Stomach (tissue), 4 donors: ENCODE measurements at regions not wholly inside any gene's neighbourhood (a gene's known extent, or its start where the extent isn't known, plus 50 kb on each side); places are given as distances from the start of the nearest gene placed in this dataset.

Experiments used
- EP300 ChIP-seq: sonication (generic); formaldehyde crosslinking; IDR thresholded peaks from one replicate; pipeline ENCODE4 v1.6.1; 2017; ENCODE audit warnings: antibody characterized with exemption
- POLR2A ChIP-seq, 4 donors: fragments of 450-650 bp; IDR thresholded peaks; one replicate each; pipeline ENCODE4 v1.6.1; 2016; ENCODE audit warnings: antibody characterized with exemption in 4 of 4, control low read depth in 2 of 4, mild to moderate bottlenecking in 1 of 4, moderate library complexity in 1 of 4
- POLR2AphosphoS5 ChIP-seq, 3 donors: sonication (generic); formaldehyde crosslinking; IDR thresholded peaks; one replicate each; pipeline ENCODE4 v1.6.1; 2016; ENCODE audit warnings: antibody characterized with exemption in 3 of 3
- TF ChIP-seq, protein P1 (sequence below), 7 experiments: fragments of 450-650 bp in 4 of 7; fragments of 200-600 bp in 3 of 7; sonication (generic) in 3 of 7; IDR thresholded peaks; one replicate each; pipeline ENCODE4 v1.5.1; 2016 to 2019; ENCODE audit warnings: antibody characterized with exemption in 7 of 7, control low read depth in 2 of 7, mild to moderate bottlenecking in 1 of 7

DNA sequence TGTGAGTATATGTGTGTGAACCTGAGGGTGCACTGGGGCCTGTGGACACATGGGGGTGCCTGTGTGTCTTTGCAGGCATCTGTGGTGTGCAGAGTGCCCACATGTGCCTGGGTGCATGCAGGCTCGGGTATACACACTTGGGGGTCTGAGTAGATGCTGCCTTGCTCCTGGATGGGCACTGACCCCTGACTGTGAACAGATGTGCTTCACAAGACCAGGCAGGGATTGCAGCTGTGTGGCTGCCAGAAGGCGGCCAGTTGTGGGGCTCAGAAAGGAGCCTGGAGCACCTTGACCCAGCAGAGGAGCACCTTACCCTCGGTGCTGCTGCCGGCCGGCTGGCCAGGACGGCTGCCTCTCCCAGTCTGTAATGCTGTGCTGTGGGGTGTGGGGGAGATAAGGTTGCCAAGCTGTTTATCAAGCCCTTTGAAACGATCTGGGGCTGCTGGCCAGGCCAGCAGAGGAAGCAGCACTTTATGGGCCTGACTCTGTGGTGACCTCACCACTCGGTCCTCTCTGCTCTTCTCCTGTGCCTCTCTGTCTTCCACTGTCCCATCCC lies 55.5 kb upstream of the MRPS22 start:
- TF ChIP-seq, protein P1, sequence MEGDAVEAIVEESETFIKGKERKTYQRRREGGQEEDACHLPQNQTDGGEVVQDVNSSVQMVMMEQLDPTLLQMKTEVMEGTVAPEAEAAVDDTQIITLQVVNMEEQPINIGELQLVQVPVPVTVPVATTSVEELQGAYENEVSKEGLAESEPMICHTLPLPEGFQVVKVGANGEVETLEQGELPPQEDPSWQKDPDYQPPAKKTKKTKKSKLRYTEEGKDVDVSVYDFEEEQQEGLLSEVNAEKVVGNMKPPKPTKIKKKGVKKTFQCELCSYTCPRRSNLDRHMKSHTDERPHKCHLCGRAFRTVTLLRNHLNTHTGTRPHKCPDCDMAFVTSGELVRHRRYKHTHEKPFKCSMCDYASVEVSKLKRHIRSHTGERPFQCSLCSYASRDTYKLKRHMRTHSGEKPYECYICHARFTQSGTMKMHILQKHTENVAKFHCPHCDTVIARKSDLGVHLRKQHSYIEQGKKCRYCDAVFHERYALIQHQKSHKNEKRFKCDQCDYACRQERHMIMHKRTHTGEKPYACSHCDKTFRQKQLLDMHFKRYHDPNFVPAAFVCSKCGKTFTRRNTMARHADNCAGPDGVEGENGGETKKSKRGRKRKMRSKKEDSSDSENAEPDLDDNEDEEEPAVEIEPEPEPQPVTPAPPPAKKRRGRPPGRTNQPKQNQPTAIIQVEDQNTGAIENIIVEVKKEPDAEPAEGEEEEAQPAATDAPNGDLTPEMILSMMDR (IDR thresholded peaks at IDR 0.05) = no peak
- no peak for TF ChIP-seq EP300
- TF ChIP-seq POLR2A (IDR thresholded peaks at IDR 0.05) = no peak
- no peak for TF ChIP-seq POLR2AphosphoS5 (IDR thresholded peaks at IDR 0.05)
